H1 (cell line): ENCODE measurements at regions not wholly inside any gene's neighbourhood (a gene's known extent, or its start where the extent isn't known, plus 50 kb on each side); places are given as distances from the start of the nearest gene placed in this dataset.

Experiments used
- CTCF ChIA-PET: fragments of 300-600 bp; sonication (Branson Sonifier 250); formaldehyde crosslinking; loops from one replicate; lab custom pipeline; 2021; ENCODE audit not compliant: partially characterized antibody; lab: Charles Lee
- POLR2A ChIA-PET: fragments of 300-600 bp; sonication (Branson Sonifier 250); formaldehyde crosslinking; loops from one replicate; lab custom pipeline; 2021; ENCODE audit warnings: inconsistent platforms; ENCODE audit not compliant: partially characterized antibody; lab: Charles Lee
- DNase-seq, 2 experiments: peaks; one replicate each; pipeline versions ENCODE4 v3.0.0 to v3.0.0-alpha.2; 2010 to 2022; ENCODE audit warnings: low spot score in 2 of 2, low read depth in 1 of 2, mixed read lengths in 1 of 2
- FAIRE-seq: peaks from 2 replicates; lab custom pipeline; 2011; peaks lifted over from hg19 to GRCh38; lab: Jason Lieb, UNC
- H2AFZ ChIP-seq: 2 replicates; pipeline ENCODE4 v1.8.1; 2012; ENCODE audit warnings: low read length, inconsistent platforms
- H2AK5ac ChIP-seq: 2 replicates; pipeline ENCODE4 v1.6.1; 2013; ENCODE audit warnings: low read depth, low read length
- H2BK120ac ChIP-seq: replicated peaks from 2 replicates; pipeline ENCODE3; 2013; ENCODE audit warnings: low read depth, low read length, inconsistent platforms
- H2BK12ac ChIP-seq: 2 replicates; pipeline ENCODE4 v1.6.1; 2013; ENCODE audit warnings: low read depth, low read length
- H2BK15ac ChIP-seq: 2 replicates; pipeline ENCODE4 v1.6.1; 2013; ENCODE audit warnings: low read length
- H2BK20ac ChIP-seq: 2 replicates; pipeline ENCODE4 v1.6.1; 2013; ENCODE audit warnings: low read length
- H2BK5ac ChIP-seq: 2 replicates; pipeline ENCODE4 v1.6.1; 2013; ENCODE audit warnings: low read depth, low read length
- H3K14ac ChIP-seq: 2 replicates; pipeline ENCODE4 v1.6.1; 2013; ENCODE audit warnings: inconsistent platforms; ENCODE audit not compliant: insufficient read length
- H3K18ac ChIP-seq: 2 replicates; pipeline ENCODE4 v1.6.1; 2013; ENCODE audit warnings: low read length; ENCODE audit errors: extremely low read depth
- H3K23ac ChIP-seq: 2 replicates; pipeline ENCODE4 v1.6.1; 2013; ENCODE audit warnings: inconsistent platforms; ENCODE audit not compliant: insufficient read length
- H3K23me2 ChIP-seq: 2 replicates; pipeline ENCODE4 v1.6.1; 2013; ENCODE audit warnings: low read depth, low read length
- H3K27ac ChIP-seq: 2 replicates; pipeline ENCODE4 v1.6.1; 2011; ENCODE audit warnings: low read depth, low read length, inconsistent platforms
- H3K27me3 ChIP-seq, 4 experiments: replicated peaks in 1 of 4; 1 replicate in 1 of 4; 2 replicates in 3 of 4; pipeline versions ENCODE4 v1.6.1 to v1.8.1; 2011 to 2013; ENCODE audit warnings: low read length in 3 of 4, mild to moderate bottlenecking in 3 of 4, inconsistent platforms in 2 of 4, mixed read lengths in 2 of 4, moderate library complexity in 1 of 4; ENCODE audit not compliant: control insufficient read depth in 3 of 4, insufficient read depth in 3 of 4; ENCODE audit errors: extremely low read depth in 1 of 4
- H3K36me3 ChIP-seq, 4 experiments: 2 replicates each; pipeline versions ENCODE4 v1.6.1 to v1.8.1; 2011 to 2013; ENCODE audit warnings: mild to moderate bottlenecking in 4 of 4, low read length in 3 of 4, moderate library complexity in 2 of 4, control low read depth in 1 of 4, inconsistent platforms in 1 of 4; ENCODE audit not compliant: insufficient read depth in 4 of 4, control insufficient read depth in 2 of 4
- H3K4ac ChIP-seq: replicated peaks from 2 replicates; pipeline ENCODE3; 2013; ENCODE audit warnings: low read length, low read depth, mixed read lengths, inconsistent platforms; ENCODE audit not compliant: insufficient read length
- H3K4me1 ChIP-seq, 4 experiments: replicated peaks in 1 of 4; 1 replicate in 1 of 4; 2 replicates in 3 of 4; pipeline versions ENCODE4 v1.6.1 to v1.8.1; 2011 to 2013; ENCODE audit warnings: low read length in 3 of 4, inconsistent platforms in 2 of 4, mixed read lengths in 1 of 4; ENCODE audit not compliant: insufficient read depth in 4 of 4, control insufficient read depth in 3 of 4
- H3K4me2 ChIP-seq, 2 experiments: 2 replicates each; pipeline versions ENCODE4 v1.6.1 to v1.8.1; 2011 to 2013; ENCODE audit warnings: low read depth in 2 of 2, low read length in 2 of 2, control low read depth in 1 of 2, inconsistent platforms in 1 of 2, mild to moderate bottlenecking in 1 of 2; ENCODE audit not compliant: insufficient read depth in 1 of 2
- H3K4me3 ChIP-seq, 4 experiments: fragments of 200-600, 300-600 bp in 1 of 4; sonication (generic), shearing (Covaris generic), sonication (Bioruptor Twin) in 1 of 4; 2 replicates each; pipeline versions ENCODE4 v1.5.1 to v1.8.1; 2011 to 2016; ENCODE audit warnings: low read length in 4 of 4, low read depth in 3 of 4, control low read depth in 2 of 4, inconsistent platforms in 2 of 4, mild to moderate bottlenecking in 2 of 4, mixed read lengths in 1 of 4, moderate library complexity in 1 of 4; ENCODE audit not compliant: insufficient read depth in 2 of 4; ENCODE audit errors: extremely low read depth in 1 of 4
- H3K56ac ChIP-seq: replicated peaks from 2 replicates; pipeline ENCODE3; 2013; ENCODE audit warnings: low read depth, mild to moderate bottlenecking, mixed read lengths, low read length, inconsistent platforms; ENCODE audit not compliant: insufficient read length
- H3K79me1 ChIP-seq: 2 replicates; pipeline ENCODE4 v1.6.1; 2013; ENCODE audit warnings: low read depth, low read length, control low read depth
- H3K79me2 ChIP-seq, 2 experiments: 2 replicates each; pipeline versions ENCODE4 v1.6.1 to v1.8.1; 2012 to 2013; ENCODE audit warnings: low read length in 2 of 2, mild to moderate bottlenecking in 2 of 2, inconsistent platforms in 1 of 2; ENCODE audit not compliant: insufficient read depth in 2 of 2, control insufficient read depth in 1 of 2
- H3K9ac ChIP-seq, 4 experiments: replicated peaks in 1 of 4; 1 replicate in 1 of 4; 2 replicates in 3 of 4; pipeline versions ENCODE4 v1.6.1 to v1.8.1; 2011 to 2013; ENCODE audit warnings: low read depth in 3 of 4, low read length in 3 of 4, control low read depth in 2 of 4, mild to moderate bottlenecking in 2 of 4, moderate library complexity in 2 of 4, inconsistent platforms in 1 of 4; ENCODE audit errors: extremely low read depth in 1 of 4
- H3K9me3 ChIP-seq, 2 experiments: 2 replicates each; pipeline versions ENCODE4 v1.6.1 to v1.8.1; 2012 to 2013; ENCODE audit warnings: mild to moderate bottlenecking in 2 of 2, moderate library complexity in 2 of 2, control low read depth in 1 of 2, inconsistent platforms in 1 of 2, low read depth in 1 of 2, low read length in 1 of 2, mixed read lengths in 1 of 2; ENCODE audit not compliant: insufficient read depth in 2 of 2
- H4K20me1 ChIP-seq, 2 experiments: replicated peaks in 1 of 2; 2 replicates each; pipeline versions ENCODE3 to v1.8.1; 2011 to 2013; ENCODE audit warnings: inconsistent platforms in 2 of 2, low read length in 2 of 2, mild to moderate bottlenecking in 1 of 2; ENCODE audit not compliant: insufficient read depth in 2 of 2, control insufficient read depth in 1 of 2
- H4K5ac ChIP-seq: 2 replicates; pipeline ENCODE4 v1.6.1; 2013; ENCODE audit warnings: low read length, low read depth, mixed read lengths, inconsistent platforms; ENCODE audit not compliant: insufficient read length
- H4K8ac ChIP-seq: 2 replicates; pipeline ENCODE4 v1.8.0; 2013; ENCODE audit warnings: mild to moderate bottlenecking, moderate library complexity, low read length, inconsistent platforms; ENCODE audit not compliant: insufficient read depth; ENCODE audit errors: extremely low read depth
- H4K91ac ChIP-seq: replicated peaks from 2 replicates; pipeline ENCODE3; 2013; ENCODE audit warnings: low read length, mixed read lengths, inconsistent platforms; ENCODE audit not compliant: insufficient read length
- ASH2L ChIP-seq: fragments of 200-600, 300-600 bp; sonication (generic); IDR thresholded peaks from one replicate; pipeline ENCODE4 v1.7.1; 2017; ENCODE audit warnings: low read length
- BCL11A ChIP-seq, 2 experiments: IDR thresholded peaks; one replicate each; pipeline ENCODE4 v1.6.1; 2011; ENCODE audit warnings: low read depth in 2 of 2, low read length in 2 of 2, mild to moderate bottlenecking in 2 of 2
- CTBP2 ChIP-seq: IDR thresholded peaks from 2 replicates; pipeline ENCODE4 v1.7.0; 2011; ENCODE audit warnings: borderline replicate concordance, mild to moderate bottlenecking, moderate library complexity, mixed read lengths, low read length; ENCODE audit not compliant: insufficient read depth, insufficient read length
- EP300 ChIP-seq, 2 experiments: IDR thresholded peaks; 1 replicate in 1 of 2; 2 replicates in 1 of 2; pipeline ENCODE4 v1.6.1; 2011 to 2012; ENCODE audit warnings: low read depth in 2 of 2, low read length in 2 of 2, mild to moderate bottlenecking in 2 of 2, borderline replicate concordance in 1 of 2, inconsistent platforms in 1 of 2, moderate library complexity in 1 of 2
- JUN ChIP-seq: IDR thresholded peaks from 2 replicates; pipeline ENCODE4 v1.6.1; 2011; ENCODE audit warnings: low read depth, mild to moderate bottlenecking, improper control_type of control experiment, low read length
- JUND ChIP-seq: IDR thresholded peaks from 2 replicates; pipeline ENCODE4 v1.6.1; 2011; ENCODE audit warnings: mild to moderate bottlenecking, improper control_type of control experiment, low read length
- MAX ChIP-seq: IDR thresholded peaks from 2 replicates; pipeline ENCODE4 v1.6.1; 2012; ENCODE audit warnings: inconsistent platforms
- PHF8 ChIP-seq: fragments of 200-600 bp; sonication (generic); conservative IDR thresholded peaks from 2 replicates; pipeline ENCODE4 v1.7.1; 2012; ENCODE audit warnings: low read depth, mild to moderate bottlenecking, inconsistent platforms, low read length, moderate library complexity
- POLR2A ChIP-seq, 2 experiments: IDR thresholded peaks; 1 replicate in 1 of 2; 2 replicates in 1 of 2; pipeline ENCODE4 v1.6.1; 2011; ENCODE audit warnings: low read depth in 2 of 2, low read length in 2 of 2, mild to moderate bottlenecking in 2 of 2; ENCODE audit errors: control extremely low read depth in 1 of 2
- RNF2 ChIP-seq: fragments of 200-900, 300-1000 bp; sonication (generic); IDR thresholded peaks from 2 replicates; pipeline ENCODE4 v1.7.1; 2016; ENCODE audit warnings: borderline replicate concordance, low read depth, mild to moderate bottlenecking, antibody characterized with exemption, low read length; ENCODE audit not compliant: poor library complexity, severe bottlenecking; ENCODE audit errors: missing control alignments
- RXRA ChIP-seq: IDR thresholded peaks from 2 replicates; pipeline ENCODE4 v1.6.1; 2011; ENCODE audit warnings: low read depth, mild to moderate bottlenecking, low read length, moderate library complexity; ENCODE audit not compliant: insufficient read depth
- SP2 ChIP-seq: IDR thresholded peaks from 2 replicates; pipeline ENCODE4 v1.6.1; 2012; ENCODE audit warnings: mild to moderate bottlenecking, low read length, inconsistent platforms
- SP4 ChIP-seq: IDR thresholded peaks from 2 replicates; pipeline ENCODE4 v1.6.1; 2012; ENCODE audit warnings: low read length, inconsistent platforms
- TBP ChIP-seq: IDR thresholded peaks from 2 replicates; pipeline ENCODE4 v1.6.1; 2011; ENCODE audit warnings: low read depth, low read length, improper control_type of control experiment
- TCF12 ChIP-seq: IDR thresholded peaks from 2 replicates; pipeline ENCODE4 v1.6.1; 2011; ENCODE audit warnings: low read depth, mild to moderate bottlenecking, low read length
- WGBS, 2 experiments: shearing (Covaris generic) in 1 of 2; methylation state at CpG; one replicate each; pipeline versions ENCODE4 v1.1.6 to v1.1.7; 2013 to 2015; ENCODE audit warnings: low lambda C conversion rate in 2 of 2, mixed read lengths in 2 of 2, inconsistent platforms in 1 of 2, low coverage in 1 of 2, missing lambda C conversion rate in 1 of 2; ENCODE audit not compliant: insufficient replicate concordance in 2 of 2, insufficient coverage in 1 of 2, insufficient read length in 1 of 2; ENCODE audit errors: extremely low coverage in 1 of 2, missing lambda C conversion rate in 1 of 2; 5-methylcytosine and 5-hydroxymethylcytosine counted together

GRCh38 chr3:26827169-26827568, 204.6 kb downstream of the LRRC3B start:
- POLR2A ChIA-PET = no interaction called here
- CTCF ChIA-PET = no interaction called here
- no peaks in the 10 kb centered on the region for H3K79me1 ChIP-seq
- DNase-seq (no peak), FAIRE-seq (no peak)
- no peak overlapping the region for H2BK5ac ChIP-seq
- H3K36me3 ChIP-seq = no peaks in the 10 kb centered on the region
- WGBS, 2 experiments = 29% methylated on average over 1 of the region's 1 CpG; no CpG with 5 or more reads in 1 of the 2 experiments
- H3K14ac ChIP-seq = no peak overlapping the region
- H3K9me3 ChIP-seq = peaks cover 23 to 24% of the 10 kb centered on the region in 2 experiments
- no peak overlapping the region for H3K27ac ChIP-seq
- H2BK15ac ChIP-seq = no peak overlapping the region
- no peak for TF ChIP-seq JUN
- no peak for TF ChIP-seq PHF8
- TF ChIP-seq JUND = no peak
- no peak for TF ChIP-seq EP300 (IDR thresholded peaks at IDR 0.05; ENCODE audit: borderline replicate concordance in 1 of 2, low read depth in 2 of 2, low read length in 2 of 2)
- TF ChIP-seq RNF2 = no peak
- TF ChIP-seq ASH2L = no peak
- TF ChIP-seq POLR2A (IDR thresholded peaks at IDR 0.05; ENCODE audit: control extremely low read depth in 1 of 2, low read depth in 2 of 2, low read length in 2 of 2) = no peak
- no peak for TF ChIP-seq MAX
- no peak for TF ChIP-seq CTBP2
- TF ChIP-seq SP4 = no peak
- TF ChIP-seq TBP = no peak
- no peak for TF ChIP-seq SP2
- TF ChIP-seq TCF12 = no peak
- no peak for TF ChIP-seq BCL11A (IDR thresholded peaks at IDR 0.05; ENCODE audit: low read depth in 2 of 2, low read length in 2 of 2)
- TF ChIP-seq RXRA = no peak
- no peak overlapping the region for H3K4me3 ChIP-seq
- no peak overlapping the region for H2AFZ ChIP-seq
- no peak overlapping the region for H4K5ac ChIP-seq
- H2BK12ac ChIP-seq = no peak overlapping the region
- no peak overlapping the region for H2BK20ac ChIP-seq
- no peak overlapping the region for H3K9ac ChIP-seq
- H3K23me2 ChIP-seq = no peaks in the 10 kb centered on the region
- no peaks in the 10 kb centered on the region for H3K79me2 ChIP-seq
- H3K23ac ChIP-seq = no peak overlapping the region
- H3K56ac ChIP-seq = no peak overlapping the region
- H3K4me2 ChIP-seq = no peak overlapping the region
- H2BK120ac ChIP-seq = no peak overlapping the region
- H4K8ac ChIP-seq = no peak overlapping the region
- no peaks in the 10 kb centered on the region for H3K4me1 ChIP-seq
- no peak overlapping the region for H3K4ac ChIP-seq
- H4K20me1 ChIP-seq = no peaks in the 10 kb centered on the region
- no peaks in the 10 kb centered on the region for H3K27me3 ChIP-seq
- H3K18ac ChIP-seq = no peak overlapping the region
- H2AK5ac ChIP-seq = no peak overlapping the region
- H4K91ac ChIP-seq = no peak overlapping the region
